ENCODE measurements at regions not wholly inside any gene's neighbourhood (a gene's known extent, or its start where the extent isn't known, plus 50 kb on each side); places are given as distances from the start of the nearest gene placed in this dataset.

- H3K9me3 ChIP-seq (ENCODE audit: control insufficient read depth in 4 of 4, low read length in 3 of 4), result no peaks in the 10 kb centered on the region
- H3K27ac ChIP-seq (ENCODE audit: low read depth in 1 of 2, low read length in 2 of 2), result peak overlapping the region; percentile 2 to 28
- H3K4me3 ChIP-seq (ENCODE audit: low read depth in 1 of 3, low read length in 3 of 3), result no peak overlapping the region
- TF ChIP-seq CTCF (IDR thresholded peaks at IDR 0.05; ENCODE audit: low read depth, low read length, missing input control) (no peak), HNF4A (conservative IDR thresholded peaks at IDR 0.05) (peak in 1 of 2 donors; percentile 4)
- H3K27me3 ChIP-seq (ENCODE audit: control insufficient read depth in 4 of 4, insufficient read depth in 4 of 4, low read length in 3 of 4), result peaks cover 0 to 2% (median 0%) of the 10 kb centered on the region in 4 donors
- H3K9ac ChIP-seq (ENCODE audit: low read depth in 1 of 2, low read length in 2 of 2), result no peak overlapping the region
- H3K4me1 ChIP-seq (ENCODE audit: control insufficient read depth in 4 of 4, insufficient read depth in 4 of 4, low read length in 3 of 4), result no peaks in the 10 kb centered on the region
- no peaks in the 10 kb centered on the region for H3K36me3 ChIP-seq (ENCODE audit: control insufficient read depth in 4 of 4, insufficient read depth in 3 of 4, low read depth in 1 of 4, low read length in 3 of 4)
- 63% methylated on average over 50 of the region's 50 CpGs for WGBS
- DNase-seq (ENCODE audit: low spot score), result no peak
Measured at GRCh38 chr10:133021963-133022775, 65.6 kb upstream of the ADGRA1 start.

GRCh38 chr10:133021116-133021962 is 66.4 kb upstream of the ADGRA1 start:
- no peaks in the 10 kb centered on the region for H3K36me3 ChIP-seq (ENCODE audit: control insufficient read depth in 4 of 4, insufficient read depth in 3 of 4, low read depth in 1 of 4, low read length in 3 of 4)
- TF ChIP-seq NR2F2 (IDR thresholded peaks at IDR 0.05) (peak; percentile 8), YY1 (IDR thresholded peaks at IDR 0.05) (no peak)
- WGBS, result 84% methylated on average over 52 of the region's 52 CpGs
- peaks cover 0 to 2% (median 0%) of the 10 kb centered on the region in 4 donors for H3K27me3 ChIP-seq (ENCODE audit: control insufficient read depth in 4 of 4, insufficient read depth in 4 of 4, low read length in 3 of 4)
- H3K4me3 ChIP-seq (ENCODE audit: low read depth in 1 of 3, low read length in 3 of 3), result no peak overlapping the region
- no peak overlapping the region for H3K27ac ChIP-seq (ENCODE audit: low read depth in 1 of 2, low read length in 2 of 2)
- H3K9ac ChIP-seq (ENCODE audit: low read depth in 1 of 2, low read length in 2 of 2), result no peak overlapping the region
- DNase-seq (ENCODE audit: low spot score), result no peak
- no peaks in the 10 kb centered on the region for H3K4me1 ChIP-seq (ENCODE audit: control insufficient read depth in 4 of 4, insufficient read depth in 4 of 4, low read length in 3 of 4)
- H3K9me3 ChIP-seq (ENCODE audit: control insufficient read depth in 4 of 4, low read length in 3 of 4), result no peaks in the 10 kb centered on the region

GRCh38 chr10:133020193-133020817 is 67.4 kb upstream of the ADGRA1 start:
- no peak for DNase-seq (ENCODE audit: low spot score)
- Histone ChIP-seq H3K4me1 (ENCODE audit: control insufficient read depth in 4 of 4, insufficient read depth in 4 of 4, low read length in 3 of 4) (no peaks in the 10 kb centered on the region), H3K36me3 (ENCODE audit: control insufficient read depth in 4 of 4, insufficient read depth in 3 of 4, low read depth in 1 of 4, low read length in 3 of 4) (no peaks in the 10 kb centered on the region), H3K9ac (ENCODE audit: low read depth in 1 of 2, low read length in 2 of 2) (no peak overlapping the region), H3K4me3 (ENCODE audit: low read depth in 1 of 3, low read length in 3 of 3) (no peak overlapping the region), H3K9me3 (ENCODE audit: control insufficient read depth in 4 of 4, low read length in 3 of 4) (no peaks in the 10 kb centered on the region), H3K27me3 (ENCODE audit: control insufficient read depth in 4 of 4, insufficient read depth in 4 of 4, low read length in 3 of 4) (peaks cover 0 to 2% (median 0%) of the 10 kb centered on the region in 4 donors), H3K27ac (ENCODE audit: low read depth in 1 of 2, low read length in 2 of 2) (no peak overlapping the region)
- 84% methylated on average over 29 of the region's 29 CpGs for WGBS
- TF ChIP-seq FOXA2 (IDR thresholded peaks at IDR 0.05), result no peak
- no peak for TF ChIP-seq HNF4G (IDR thresholded peaks at IDR 0.05)
- no peak for TF ChIP-seq EGR1 (IDR thresholded peaks at IDR 0.05; ENCODE audit: low read depth in 2 of 2)
- no peak for TF ChIP-seq MAX (IDR thresholded peaks at IDR 0.05)
- no peak for TF ChIP-seq CTCF (IDR thresholded peaks at IDR 0.05; ENCODE audit: low read depth, low read length, missing input control)
- TF ChIP-seq NR2F2 (IDR thresholded peaks at IDR 0.05), result no peak
- no peak for TF ChIP-seq ATF3 (IDR thresholded peaks at IDR 0.05)
- no peak for TF ChIP-seq JUND (IDR thresholded peaks at IDR 0.05)
- TF ChIP-seq REST (IDR thresholded peaks at IDR 0.05), result no peak
- TF ChIP-seq RAD21 (IDR thresholded peaks at IDR 0.05), result no peak
- no peak for TF ChIP-seq RXRA (IDR thresholded peaks at IDR 0.05)
- TF ChIP-seq YY1 (IDR thresholded peaks at IDR 0.05), result no peak
- no peak for TF ChIP-seq HNF4A (conservative IDR thresholded peaks at IDR 0.05)
- TF ChIP-seq SP1 (IDR thresholded peaks at IDR 0.05), result no peak
